Omental fat pad (tissue), 3 donors: ENCODE measurements at regions not wholly inside any gene's neighbourhood (a gene's known extent, or its start where the extent isn't known, plus 50 kb on each side); places are given as distances from the start of the nearest gene placed in this dataset.

Experiments used
- ATAC-seq: fragments of 150-250 bp; one replicate; pipeline ENCODE4 v1.9.1; 2016; ENCODE audit warnings: mild to moderate bottlenecking, moderate library complexity; ENCODE audit not compliant: low FRiP score
- DNase-seq: peaks from one replicate; pipeline ENCODE4 v3.0.0-alpha.2; 2019; ENCODE audit warnings: low spot score
- TF ChIP-seq, protein P1 (sequence below), 3 donors: fragments of 450-650 bp; IDR thresholded peaks; one replicate each; pipeline ENCODE4 v1.5.1; 2016 to 2017; ENCODE audit warnings: antibody characterized with exemption in 3 of 3, mild to moderate bottlenecking in 3 of 3, moderate library complexity in 2 of 3

DNA sequence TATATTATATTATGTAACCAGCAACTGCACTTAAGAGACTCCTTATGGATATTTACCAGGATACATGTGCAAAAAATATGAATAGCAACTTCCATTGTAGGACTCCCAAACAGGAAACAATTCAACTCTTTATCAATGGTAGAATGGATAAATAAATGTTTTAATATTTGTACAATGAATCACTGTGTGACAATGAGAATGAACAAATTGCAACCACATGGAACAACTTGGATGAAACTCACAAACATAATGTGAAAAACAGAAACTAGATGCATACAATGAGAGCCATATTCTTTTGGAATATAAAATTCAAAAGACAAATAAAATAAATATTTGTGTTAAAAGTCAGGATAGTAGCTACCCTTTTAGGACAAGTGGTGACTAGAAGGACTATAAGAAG is 1015.7 kb downstream of the TECRL start:
- TF ChIP-seq, protein P1, sequence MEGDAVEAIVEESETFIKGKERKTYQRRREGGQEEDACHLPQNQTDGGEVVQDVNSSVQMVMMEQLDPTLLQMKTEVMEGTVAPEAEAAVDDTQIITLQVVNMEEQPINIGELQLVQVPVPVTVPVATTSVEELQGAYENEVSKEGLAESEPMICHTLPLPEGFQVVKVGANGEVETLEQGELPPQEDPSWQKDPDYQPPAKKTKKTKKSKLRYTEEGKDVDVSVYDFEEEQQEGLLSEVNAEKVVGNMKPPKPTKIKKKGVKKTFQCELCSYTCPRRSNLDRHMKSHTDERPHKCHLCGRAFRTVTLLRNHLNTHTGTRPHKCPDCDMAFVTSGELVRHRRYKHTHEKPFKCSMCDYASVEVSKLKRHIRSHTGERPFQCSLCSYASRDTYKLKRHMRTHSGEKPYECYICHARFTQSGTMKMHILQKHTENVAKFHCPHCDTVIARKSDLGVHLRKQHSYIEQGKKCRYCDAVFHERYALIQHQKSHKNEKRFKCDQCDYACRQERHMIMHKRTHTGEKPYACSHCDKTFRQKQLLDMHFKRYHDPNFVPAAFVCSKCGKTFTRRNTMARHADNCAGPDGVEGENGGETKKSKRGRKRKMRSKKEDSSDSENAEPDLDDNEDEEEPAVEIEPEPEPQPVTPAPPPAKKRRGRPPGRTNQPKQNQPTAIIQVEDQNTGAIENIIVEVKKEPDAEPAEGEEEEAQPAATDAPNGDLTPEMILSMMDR (IDR thresholded peaks at IDR 0.05): no peak
- DNase-seq (no peak), ATAC-seq (no peak)

DNA sequence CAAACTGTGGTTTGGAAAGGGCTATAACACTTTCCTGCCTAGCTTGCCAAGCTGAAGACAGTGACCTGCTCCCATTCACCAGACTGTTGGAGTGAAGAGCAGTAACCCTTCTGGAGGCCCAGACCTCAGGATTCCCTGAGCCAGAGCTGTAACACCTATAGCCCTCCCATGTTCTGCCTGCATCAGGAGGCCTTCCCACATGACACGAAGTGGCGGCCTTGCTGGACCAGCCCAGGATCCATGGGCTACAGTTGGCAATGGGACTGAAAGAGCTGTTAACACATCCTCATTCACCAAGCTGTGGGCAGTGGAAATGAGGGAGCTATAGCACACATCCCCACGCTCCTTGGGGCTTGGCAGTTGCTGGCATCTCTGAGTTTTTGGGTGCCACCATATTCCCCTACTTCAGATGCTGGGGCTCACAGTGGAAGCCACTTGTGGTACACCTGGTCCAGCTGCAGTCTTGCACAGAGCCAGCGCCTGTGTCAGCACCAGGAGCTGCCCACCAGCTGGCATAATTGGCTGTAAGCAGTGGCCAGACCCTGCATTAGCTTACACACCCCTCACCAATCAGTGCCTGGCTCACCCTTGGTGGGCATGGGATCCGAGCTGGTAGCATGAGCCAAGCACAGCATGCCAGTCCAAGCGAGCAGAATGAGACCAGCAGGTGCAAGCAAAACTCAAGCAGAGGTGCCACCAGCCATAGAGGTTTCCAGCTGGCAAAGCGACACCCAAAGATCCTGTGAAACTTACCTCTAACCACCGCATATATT is 1029.3 kb downstream of the TECRL start:
- DNase-seq (no peak), ATAC-seq (no peak)
- TF ChIP-seq, protein P1 (IDR thresholded peaks at IDR 0.05): no peak

DNA sequence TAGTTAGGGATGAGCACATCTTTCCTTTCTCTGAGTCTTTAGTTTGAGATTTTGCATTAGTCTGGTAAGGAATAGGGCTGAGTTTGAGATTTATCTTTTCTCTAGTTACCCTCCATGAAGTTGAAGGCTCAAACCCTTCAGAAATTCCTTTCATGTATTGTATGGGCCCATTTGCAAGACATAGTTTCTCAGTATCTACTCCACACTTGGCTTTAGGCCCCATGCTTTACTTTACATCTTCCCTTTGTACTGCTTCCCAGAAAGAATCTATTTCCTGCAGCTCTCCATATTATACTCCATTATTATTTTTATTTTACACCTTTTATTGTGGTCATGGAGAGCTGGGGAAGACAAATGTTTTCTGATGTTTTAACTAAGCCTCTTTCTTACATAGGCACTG is 1038.2 kb downstream of the TECRL start:
- ATAC-seq (no peak), DNase-seq (no peak)
- TF ChIP-seq, protein P1 (IDR thresholded peaks at IDR 0.05): no peak

DNA sequence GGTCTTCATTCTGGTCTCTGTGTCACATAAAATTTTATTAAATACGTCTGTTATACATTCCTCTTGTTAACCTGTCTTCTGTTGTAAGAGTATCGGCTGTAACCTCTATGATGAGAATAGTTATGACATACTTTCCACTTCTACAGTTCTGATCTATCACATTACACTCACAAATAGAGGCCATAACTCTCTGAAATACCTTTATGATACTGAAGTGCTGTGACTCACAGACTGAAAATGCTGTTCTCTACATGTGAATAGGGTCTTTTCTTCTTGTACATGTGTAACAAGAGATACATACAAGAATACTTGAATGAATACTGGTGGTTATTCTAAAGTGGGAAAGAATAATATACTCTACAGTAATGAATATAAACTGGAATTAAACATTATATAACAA is 1047.6 kb downstream of the TECRL start:
- TF ChIP-seq, protein P1 (IDR thresholded peaks at IDR 0.05): no peak
- no peak for DNase-seq
- no peak for ATAC-seq

DNA sequence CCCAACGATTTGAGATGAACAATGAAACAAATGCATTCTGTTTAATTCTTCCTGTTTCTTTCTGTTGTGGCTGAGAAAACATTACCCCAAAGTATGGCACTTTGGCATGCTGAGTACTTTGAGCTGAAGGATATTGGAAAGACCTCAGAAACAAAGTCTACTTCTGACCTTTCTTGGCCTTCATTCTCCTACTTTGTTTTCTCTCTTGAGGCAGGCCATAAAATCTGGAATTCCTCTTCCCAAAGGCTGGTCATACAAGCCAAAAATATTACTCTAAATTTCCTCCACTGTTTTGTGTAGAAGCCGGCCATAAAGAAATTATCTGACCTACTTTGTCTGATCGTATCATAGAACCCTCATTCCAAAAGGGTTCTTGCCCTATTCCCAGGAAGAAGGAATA is 1048.2 kb downstream of the TECRL start:
- DNase-seq (no peak), ATAC-seq (no peak)
- TF ChIP-seq, protein P1 (IDR thresholded peaks at IDR 0.05): no peak

DNA sequence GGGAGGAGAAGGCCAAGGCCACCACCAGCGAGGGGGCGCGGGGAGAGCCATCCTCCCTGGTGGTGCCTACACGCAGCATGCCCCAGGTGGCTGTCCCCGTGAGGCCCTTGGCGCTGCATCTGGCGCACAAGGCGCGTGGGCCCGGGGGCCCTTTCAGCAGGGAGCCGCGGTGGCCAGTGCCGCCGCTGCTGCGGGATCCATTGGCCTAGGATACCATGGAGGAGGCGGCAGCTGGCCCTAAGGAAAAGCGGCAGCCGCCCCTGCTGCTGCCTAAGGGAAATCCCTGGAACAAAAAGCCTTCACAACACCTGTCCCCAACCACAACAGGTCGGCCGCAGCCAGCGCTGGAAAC is 1059.6 kb downstream of the TECRL start:
- no peak for ATAC-seq
- DNase-seq: no peak
- TF ChIP-seq, protein P1 (IDR thresholded peaks at IDR 0.05): no peak
